B cell (primary cell): ENCODE measurements at regions not wholly inside any gene's neighbourhood (a gene's known extent, or its start where the extent isn't known, plus 50 kb on each side); places are given as distances from the start of the nearest gene placed in this dataset.

Experiments
- EZH2 ChIP-seq: IDR thresholded peaks from 2 replicates; pipeline ENCODE4 v1.6.1; 2012; ENCODE audit warnings: borderline replicate concordance, low read depth, mild to moderate bottlenecking, moderate library complexity, low read length; ENCODE audit not compliant: insufficient read depth, poor library complexity, severe bottlenecking
- TF ChIP-seq, protein P1 (sequence below): fragments of 200-600 bp; IDR thresholded peaks from one replicate; pipeline ENCODE4 v1.8.0; 2022; ENCODE audit warnings: antibody characterized with exemption, mild to moderate bottlenecking

DNA sequence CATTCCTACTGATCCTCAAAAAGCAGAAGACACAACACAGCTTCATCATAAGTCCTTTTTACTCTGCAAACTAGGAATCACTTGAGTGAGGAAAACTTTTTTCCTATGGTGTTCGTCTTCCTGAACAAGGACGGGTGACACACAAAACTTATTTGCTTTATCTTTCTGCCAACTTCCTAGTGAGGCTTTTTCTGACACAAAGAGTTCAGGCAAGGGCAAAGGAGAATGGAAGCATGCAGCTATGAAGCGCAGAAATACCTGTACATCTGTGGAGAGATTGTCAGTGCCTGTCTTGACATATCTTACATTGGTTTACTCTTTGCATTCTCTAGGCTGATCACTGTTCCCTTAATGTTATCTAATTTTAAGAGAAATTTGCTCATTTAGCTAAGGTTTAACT, 548.0 kb upstream of the IGFBP7 start:
- TF ChIP-seq, protein P1, sequence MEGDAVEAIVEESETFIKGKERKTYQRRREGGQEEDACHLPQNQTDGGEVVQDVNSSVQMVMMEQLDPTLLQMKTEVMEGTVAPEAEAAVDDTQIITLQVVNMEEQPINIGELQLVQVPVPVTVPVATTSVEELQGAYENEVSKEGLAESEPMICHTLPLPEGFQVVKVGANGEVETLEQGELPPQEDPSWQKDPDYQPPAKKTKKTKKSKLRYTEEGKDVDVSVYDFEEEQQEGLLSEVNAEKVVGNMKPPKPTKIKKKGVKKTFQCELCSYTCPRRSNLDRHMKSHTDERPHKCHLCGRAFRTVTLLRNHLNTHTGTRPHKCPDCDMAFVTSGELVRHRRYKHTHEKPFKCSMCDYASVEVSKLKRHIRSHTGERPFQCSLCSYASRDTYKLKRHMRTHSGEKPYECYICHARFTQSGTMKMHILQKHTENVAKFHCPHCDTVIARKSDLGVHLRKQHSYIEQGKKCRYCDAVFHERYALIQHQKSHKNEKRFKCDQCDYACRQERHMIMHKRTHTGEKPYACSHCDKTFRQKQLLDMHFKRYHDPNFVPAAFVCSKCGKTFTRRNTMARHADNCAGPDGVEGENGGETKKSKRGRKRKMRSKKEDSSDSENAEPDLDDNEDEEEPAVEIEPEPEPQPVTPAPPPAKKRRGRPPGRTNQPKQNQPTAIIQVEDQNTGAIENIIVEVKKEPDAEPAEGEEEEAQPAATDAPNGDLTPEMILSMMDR, result no peak
- TF ChIP-seq EZH2, result no peak
